HG02642 (cell line): ENCODE measurements at regions not wholly inside any gene's neighbourhood (a gene's known extent, or its start where the extent isn't known, plus 50 kb on each side); places are given as distances from the start of the nearest gene placed in this dataset.
"Not testable (repeated sequence)": the region's sequence is repeated elsewhere in the genome, so short reads cannot be mapped to it uniquely, and the experiment has no call there.

Experiments
- ATAC-seq: cut with Tn5 transposase; IDR thresholded peaks from one replicate; pipeline ENCODE4 v1.9.1; 2021; ENCODE audit warnings: mild to moderate bottlenecking; ENCODE audit not compliant: unreplicated experiment, poor library complexity

GRCh38 chr7:93750986-93751385 lies 139.6 kb downstream of the TFPI2 start:
- no peak for ATAC-seq

GRCh38 chr7:93747019-93747418 lies 143.5 kb downstream of the TFPI2 start:
- ATAC-seq = no peak

GRCh38 chr7:93739424-93739823 lies 151.1 kb downstream of the TFPI2 start:
- ATAC-seq = no peak

- no peak for ATAC-seq
Observed at GRCh38 chr7:93737953-93738352, 152.6 kb downstream of the TFPI2 start.

GRCh38 chr7:93736668-93737369 lies 153.7 kb downstream of the TFPI2 start:
- ATAC-seq = no peak

GRCh38 chr7:93728292-93728691 lies 153.8 kb upstream of the CALCR start:
- ATAC-seq = no peak

- ATAC-seq = no peak
Observed at GRCh38 chr7:93725954-93726353, 151.4 kb upstream of the CALCR start.

GRCh38 chr7:93723424-93724124 lies 149.1 kb upstream of the CALCR start:
- ATAC-seq = no peak

GRCh38 chr7:93720106-93720505 lies 145.6 kb upstream of the CALCR start:
- ATAC-seq = no peak

- no peak for ATAC-seq
Observed at GRCh38 chr7:93719546-93719945, 145.0 kb upstream of the CALCR start.

GRCh38 chr7:93717217-93717900 lies 142.8 kb upstream of the CALCR start:
- no peak for ATAC-seq

- peak; percentile 71 for ATAC-seq
Observed at GRCh38 chr7:93715234-93715633, 140.7 kb upstream of the CALCR start.

- no peak for ATAC-seq
Observed at GRCh38 chr7:93711926-93712325, 137.4 kb upstream of the CALCR start.

- ATAC-seq = not testable (repeated sequence)
Observed at GRCh38 chr7:93708255-93708654, 133.7 kb upstream of the CALCR start.

GRCh38 chr7:93707249-93707648 lies 132.7 kb upstream of the CALCR start:
- no peak for ATAC-seq

- not testable (repeated sequence) for ATAC-seq
Observed at GRCh38 chr7:93706162-93706561, 131.6 kb upstream of the CALCR start.

- no peak for ATAC-seq
Observed at GRCh38 chr7:93704217-93704616, 129.7 kb upstream of the CALCR start.

GRCh38 chr7:93697901-93698300 lies 123.4 kb upstream of the CALCR start:
- ATAC-seq = no peak

- ATAC-seq = no peak
Observed at GRCh38 chr7:93693796-93694195, 119.3 kb upstream of the CALCR start.

GRCh38 chr7:93690021-93690420 lies 115.5 kb upstream of the CALCR start:
- no peak for ATAC-seq

- no peak for ATAC-seq
Observed at GRCh38 chr7:93678185-93678584, 103.7 kb upstream of the CALCR start.
